SK-N-SH (cell line): ENCODE measurements at regions not wholly inside any gene's neighbourhood (a gene's known extent, or its start where the extent isn't known, plus 50 kb on each side); places are given as distances from the start of the nearest gene placed in this dataset.

Experiments
- CTCF ChIA-PET: fragments of 300-600, 350-600 bp; formaldehyde crosslinking; extraction: SDS; loops from one replicate; lab custom pipeline; 2021; lab: Yijun Ruan, JAX
- POLR2A ChIA-PET: fragments of 350-600 bp; sonication (Branson Sonifier 250); formaldehyde crosslinking; extraction: SDS; loops from one replicate; lab custom pipeline; 2020; ENCODE audit warnings: antibody characterized with exemption, inconsistent platforms; lab: Yijun Ruan, JAX
- DNase-seq: peaks from one replicate; pipeline ENCODE4 v3.0.0; 2012
- H2AFZ ChIP-seq: fragments of 200-600 bp; sonication (generic); 2 replicates; pipeline ENCODE4 v1.8.1; 2016; ENCODE audit warnings: antibody characterized with exemption, mild to moderate bottlenecking, low read depth
- H3F3A ChIP-seq: fragments of 200-600 bp; sonication (generic); replicated peaks from 2 replicates; pipeline ENCODE3; 2016; ENCODE audit warnings: antibody characterized with exemption, mild to moderate bottlenecking; ENCODE audit not compliant: insufficient read depth
- H3K27ac ChIP-seq, 2 experiments: fragments of 200-500 bp in 1 of 2; fragments of 200-600 bp in 1 of 2; sonication (Bioruptor generic) in 1 of 2; sonication (generic), shearing (Covaris generic) in 1 of 2; 2 replicates each; pipeline versions ENCODE4 v1.5.1 to v1.6.1; 2014 to 2016; ENCODE audit warnings: low read depth in 2 of 2, inconsistent platforms in 1 of 2, low read length in 1 of 2, mild to moderate bottlenecking in 1 of 2, mixed read lengths in 1 of 2
- H3K27me3 ChIP-seq: fragments of 200-600 bp; sonication (generic), shearing (Covaris generic); 2 replicates; pipeline ENCODE4 v1.6.1; 2016; ENCODE audit warnings: mixed run types; ENCODE audit not compliant: insufficient read depth
- H3K36me3 ChIP-seq, 2 experiments: fragments of 200-500 bp in 1 of 2; fragments of 200-600 bp in 1 of 2; sonication (Bioruptor generic) in 1 of 2; sonication (generic) in 1 of 2; replicated peaks in 1 of 2; 2 replicates each; pipeline versions ENCODE3 to v1.5.1; 2014 to 2016; ENCODE audit warnings: low read length in 1 of 2, mild to moderate bottlenecking in 1 of 2; ENCODE audit not compliant: insufficient read depth in 2 of 2, control insufficient read depth in 1 of 2
- H3K4me1 ChIP-seq, 2 experiments: fragments of 200-500 bp in 1 of 2; fragments of 200-600 bp in 1 of 2; sonication (Bioruptor generic) in 1 of 2; sonication (generic), shearing (Covaris generic) in 1 of 2; 2 replicates each; pipeline versions ENCODE4 v1.5.1 to v1.6.1; 2014 to 2016; ENCODE audit warnings: low read depth in 1 of 2, low read length in 1 of 2, mixed run types in 1 of 2; ENCODE audit not compliant: insufficient read depth in 2 of 2, control insufficient read depth in 1 of 2
- H3K4me2 ChIP-seq: fragments of 200-600 bp; sonication (generic), shearing (Covaris generic); 2 replicates; pipeline ENCODE4 v1.6.1; 2017; ENCODE audit warnings: mixed run types
- H3K4me3 ChIP-seq, 2 experiments: fragments of 200-500 bp in 1 of 2; fragments of 200-600 bp in 1 of 2; sonication (Bioruptor generic) in 1 of 2; sonication (generic), shearing (Covaris generic) in 1 of 2; 2 replicates each; pipeline versions ENCODE4 v1.5.1 to v1.8.1; 2014 to 2016; ENCODE audit warnings: low read depth in 2 of 2, inconsistent platforms in 1 of 2, low read length in 1 of 2, mild to moderate bottlenecking in 1 of 2, mixed read lengths in 1 of 2, moderate library complexity in 1 of 2
- H3K79me2 ChIP-seq: fragments of 200-600 bp; sonication (generic); 2 replicates; pipeline ENCODE4 v1.8.1; 2017; ENCODE audit warnings: mild to moderate bottlenecking; ENCODE audit not compliant: insufficient read depth
- H3K9ac ChIP-seq: fragments of 200-600 bp; sonication (generic); 2 replicates; pipeline ENCODE4 v1.6.1; 2017; ENCODE audit warnings: mixed run types
- H3K9me2 ChIP-seq: fragments of 200-600 bp; sonication (generic); 2 replicates; pipeline ENCODE4 v1.6.1; 2017; ENCODE audit warnings: mixed run types
- H3K9me3 ChIP-seq: fragments of 200-600 bp; sonication (generic); 2 replicates; pipeline ENCODE4 v1.6.1; 2017; ENCODE audit warnings: mixed run types, mild to moderate bottlenecking, moderate library complexity
- H4K20me1 ChIP-seq: fragments of 200-600 bp; sonication (generic); 2 replicates; pipeline ENCODE4 v1.6.1; 2017; ENCODE audit warnings: mild to moderate bottlenecking, mixed run types; ENCODE audit not compliant: insufficient read depth
- CHD2 ChIP-seq: fragments of 150-350 bp; IDR thresholded peaks from 2 replicates; pipeline ENCODE4 v1.6.1; 2018; ENCODE audit warnings: low read length; ENCODE audit not compliant: partially characterized antibody
- ELF1 ChIP-seq: IDR thresholded peaks from 2 replicates; pipeline ENCODE4 v1.4.0; 2012
- FOSL2 ChIP-seq: IDR thresholded peaks from 2 replicates; pipeline ENCODE4 v1.4.0; 2012; ENCODE audit warnings: low read depth, mild to moderate bottlenecking, moderate library complexity, borderline replicate concordance
- FOXM1 ChIP-seq: IDR thresholded peaks from 2 replicates; pipeline ENCODE4 v1.4.0; 2012; ENCODE audit warnings: low read depth, mild to moderate bottlenecking
- MXI1 ChIP-seq: IDR thresholded peaks from 2 replicates; pipeline ENCODE4 v1.6.1; 2012; ENCODE audit warnings: mild to moderate bottlenecking, low read depth, low read length, improper control_type of control experiment
- NFIC ChIP-seq: IDR thresholded peaks from 2 replicates; pipeline ENCODE4 v1.4.0; 2012; ENCODE audit warnings: borderline replicate concordance
- RAD21 ChIP-seq: IDR thresholded peaks from 2 replicates; pipeline ENCODE4 v1.6.1; 2012; ENCODE audit warnings: mild to moderate bottlenecking, low read length
- RCOR1 ChIP-seq: fragments of 150-350 bp; IDR thresholded peaks from 2 replicates; pipeline ENCODE4 v1.6.1; 2017; ENCODE audit warnings: antibody characterized with exemption, low read length
- RXRA ChIP-seq: IDR thresholded peaks from 2 replicates; pipeline ENCODE4 v1.4.0; 2012; ENCODE audit warnings: low read depth, mild to moderate bottlenecking, borderline replicate concordance
- SIN3A ChIP-seq: IDR thresholded peaks from 2 replicates; pipeline ENCODE4 v1.6.1; 2012; ENCODE audit warnings: low read depth, mild to moderate bottlenecking, low read length, moderate library complexity, borderline replicate concordance
- SMC3 ChIP-seq: IDR thresholded peaks from 2 replicates; pipeline ENCODE4 v1.6.1; 2012; ENCODE audit warnings: low read depth, low read length, improper control_type of control experiment
- TAF1 ChIP-seq: IDR thresholded peaks from 2 replicates; pipeline ENCODE4 v1.6.1; 2012; ENCODE audit warnings: low read depth, mild to moderate bottlenecking, low read length, moderate library complexity, borderline replicate concordance
- TCF12 ChIP-seq: IDR thresholded peaks from 2 replicates; pipeline ENCODE4 v1.4.0; 2012
- YY1 ChIP-seq: IDR thresholded peaks from 2 replicates; pipeline ENCODE4 v1.4.0; 2012; ENCODE audit warnings: low read depth, mild to moderate bottlenecking
- TF ChIP-seq, protein P1 (sequence below): IDR thresholded peaks from 2 replicates; pipeline ENCODE4 v1.4.0; 2012; ENCODE audit warnings: low read depth, borderline replicate concordance
- TF ChIP-seq, protein P2 (sequence below): IDR thresholded peaks from 2 replicates; pipeline ENCODE4 v1.4.0; 2012; ENCODE audit warnings: low read depth, borderline replicate concordance
- TF ChIP-seq, protein P3 (sequence below): IDR thresholded peaks from 2 replicates; pipeline ENCODE4; 2012
- TF ChIP-seq, protein P4 (sequence below): fragments of 150-350 bp; IDR thresholded peaks from 2 replicates; pipeline ENCODE4 v1.6.1; 2016; ENCODE audit warnings: mild to moderate bottlenecking, low read depth, low read length

DNA sequence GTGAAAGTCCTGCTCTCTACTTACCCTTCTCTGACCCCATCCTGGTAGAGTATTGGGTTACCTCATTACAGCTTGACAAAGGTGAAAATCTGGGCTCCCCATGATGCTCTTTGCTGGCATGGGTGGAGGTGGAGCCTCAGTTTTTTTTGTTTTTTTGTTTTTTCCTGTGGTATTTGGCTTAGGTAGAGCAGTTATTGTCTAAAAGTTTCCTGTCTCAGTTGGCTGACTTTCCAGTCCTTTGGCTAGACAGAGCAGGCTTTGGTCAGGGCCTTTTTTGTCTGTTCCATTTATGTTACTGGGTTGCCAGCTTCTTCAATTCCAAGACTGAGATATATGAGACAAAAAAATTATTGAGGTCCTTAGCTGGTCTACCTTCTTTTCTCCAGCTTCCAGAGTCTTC is 163.4 kb downstream of the GALC start:
- Histone ChIP-seq H3K9ac (no peak overlapping the region), H4K20me1 (no peaks in the 10 kb centered on the region), H3F3A (no peaks in the 10 kb centered on the region), H3K9me2 (no peaks in the 10 kb centered on the region), H3K4me3 (no peak overlapping the region), H3K36me3 (no peaks in the 10 kb centered on the region), H3K4me1 (no peaks in the 10 kb centered on the region), H3K79me2 (no peaks in the 10 kb centered on the region), H3K9me3 (no peaks in the 10 kb centered on the region), H2AFZ (no peak overlapping the region), H3K27me3 (no peaks in the 10 kb centered on the region), H3K27ac (no peak overlapping the region), H3K4me2 (no peak overlapping the region)
- CTCF ChIA-PET = no interaction called here
- TF ChIP-seq CHD2 = no peak
- TF ChIP-seq RCOR1 = no peak
- POLR2A ChIA-PET = no interaction called here
- no peak for DNase-seq

GRCh38 chr14:87824266-87824665 is 168.7 kb downstream of the GALC start:
- no peaks in the 10 kb centered on the region for H3K9me2 ChIP-seq
- H3K4me2 ChIP-seq = no peak overlapping the region
- POLR2A ChIA-PET = no interaction called here
- CTCF ChIA-PET = no interaction called here
- no peak overlapping the region for H3K4me3 ChIP-seq
- H3K36me3 ChIP-seq = no peaks in the 10 kb centered on the region
- H3K9me3 ChIP-seq = no peaks in the 10 kb centered on the region
- H2AFZ ChIP-seq = no peak overlapping the region
- H3K79me2 ChIP-seq = no peaks in the 10 kb centered on the region
- no peaks in the 10 kb centered on the region for H3K4me1 ChIP-seq
- no peaks in the 10 kb centered on the region for H3F3A ChIP-seq
- H4K20me1 ChIP-seq = no peaks in the 10 kb centered on the region
- TF ChIP-seq RCOR1 = no peak
- no peak for TF ChIP-seq FOSL2
- TF ChIP-seq NFIC = no peak
- TF ChIP-seq TCF12 = peak; percentile 75
- TF ChIP-seq YY1 = no peak
- no peak for TF ChIP-seq FOXM1
- TF ChIP-seq, protein P1, sequence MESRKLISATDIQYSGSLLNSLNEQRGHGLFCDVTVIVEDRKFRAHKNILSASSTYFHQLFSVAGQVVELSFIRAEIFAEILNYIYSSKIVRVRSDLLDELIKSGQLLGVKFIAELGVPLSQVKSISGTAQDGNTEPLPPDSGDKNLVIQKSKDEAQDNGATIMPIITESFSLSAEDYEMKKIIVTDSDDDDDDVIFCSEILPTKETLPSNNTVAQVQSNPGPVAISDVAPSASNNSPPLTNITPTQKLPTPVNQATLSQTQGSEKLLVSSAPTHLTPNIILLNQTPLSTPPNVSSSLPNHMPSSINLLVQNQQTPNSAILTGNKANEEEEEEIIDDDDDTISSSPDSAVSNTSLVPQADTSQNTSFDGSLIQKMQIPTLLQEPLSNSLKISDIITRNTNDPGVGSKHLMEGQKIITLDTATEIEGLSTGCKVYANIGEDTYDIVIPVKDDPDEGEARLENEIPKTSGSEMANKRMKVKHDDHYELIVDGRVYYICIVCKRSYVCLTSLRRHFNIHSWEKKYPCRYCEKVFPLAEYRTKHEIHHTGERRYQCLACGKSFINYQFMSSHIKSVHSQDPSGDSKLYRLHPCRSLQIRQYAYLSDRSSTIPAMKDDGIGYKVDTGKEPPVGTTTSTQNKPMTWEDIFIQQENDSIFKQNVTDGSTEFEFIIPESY = no peak
- TF ChIP-seq, protein P2, sequence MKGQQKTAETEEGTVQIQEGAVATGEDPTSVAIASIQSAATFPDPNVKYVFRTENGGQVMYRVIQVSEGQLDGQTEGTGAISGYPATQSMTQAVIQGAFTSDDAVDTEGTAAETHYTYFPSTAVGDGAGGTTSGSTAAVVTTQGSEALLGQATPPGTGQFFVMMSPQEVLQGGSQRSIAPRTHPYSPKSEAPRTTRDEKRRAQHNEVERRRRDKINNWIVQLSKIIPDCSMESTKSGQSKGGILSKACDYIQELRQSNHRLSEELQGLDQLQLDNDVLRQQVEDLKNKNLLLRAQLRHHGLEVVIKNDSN = no peak
- no peak for TF ChIP-seq SMC3
- TF ChIP-seq, protein P3, sequence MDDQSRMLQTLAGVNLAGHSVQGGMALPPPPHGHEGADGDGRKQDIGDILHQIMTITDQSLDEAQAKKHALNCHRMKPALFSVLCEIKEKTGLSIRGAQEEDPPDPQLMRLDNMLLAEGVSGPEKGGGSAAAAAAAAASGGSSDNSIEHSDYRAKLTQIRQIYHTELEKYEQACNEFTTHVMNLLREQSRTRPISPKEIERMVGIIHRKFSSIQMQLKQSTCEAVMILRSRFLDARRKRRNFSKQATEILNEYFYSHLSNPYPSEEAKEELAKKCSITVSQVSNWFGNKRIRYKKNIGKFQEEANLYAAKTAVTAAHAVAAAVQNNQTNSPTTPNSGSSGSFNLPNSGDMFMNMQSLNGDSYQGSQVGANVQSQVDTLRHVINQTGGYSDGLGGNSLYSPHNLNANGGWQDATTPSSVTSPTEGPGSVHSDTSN = peak; percentile 9; the same call in 1 of the 2 replicates
- no peak for TF ChIP-seq ELF1
- no peak for TF ChIP-seq TAF1
- no peak for TF ChIP-seq CHD2
- no peak for TF ChIP-seq RAD21
- TF ChIP-seq, protein P4, sequence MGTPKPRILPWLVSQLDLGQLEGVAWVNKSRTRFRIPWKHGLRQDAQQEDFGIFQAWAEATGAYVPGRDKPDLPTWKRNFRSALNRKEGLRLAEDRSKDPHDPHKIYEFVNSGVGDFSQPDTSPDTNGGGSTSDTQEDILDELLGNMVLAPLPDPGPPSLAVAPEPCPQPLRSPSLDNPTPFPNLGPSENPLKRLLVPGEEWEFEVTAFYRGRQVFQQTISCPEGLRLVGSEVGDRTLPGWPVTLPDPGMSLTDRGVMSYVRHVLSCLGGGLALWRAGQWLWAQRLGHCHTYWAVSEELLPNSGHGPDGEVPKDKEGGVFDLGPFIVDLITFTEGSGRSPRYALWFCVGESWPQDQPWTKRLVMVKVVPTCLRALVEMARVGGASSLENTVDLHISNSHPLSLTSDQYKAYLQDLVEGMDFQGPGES = no peak
- no peak for TF ChIP-seq SIN3A
- TF ChIP-seq MXI1 = no peak
- TF ChIP-seq RXRA = no peak
- no peak overlapping the region for H3K27ac ChIP-seq
- DNase-seq = peak; percentile 4
- no peak overlapping the region for H3K9ac ChIP-seq
- H3K27me3 ChIP-seq = no peaks in the 10 kb centered on the region
